HEK293 (cell line): ENCODE measurements at regions not wholly inside any gene's neighbourhood (a gene's known extent, or its start where the extent isn't known, plus 50 kb on each side); places are given as distances from the start of the nearest gene placed in this dataset.

Source experiments
- CTCF ChIA-PET: fragments of 350-600 bp; formaldehyde crosslinking; extraction: SDS; loops from one replicate; lab custom pipeline; 2021; ENCODE audit warnings: antibody characterized with exemption; lab: Yijun Ruan, JAX
- POLR2A ChIA-PET: fragments of 300-600 bp; formaldehyde crosslinking; extraction: SDS; loops from one replicate; lab custom pipeline; 2020; ENCODE audit warnings: antibody characterized with exemption, inconsistent platforms; lab: Yijun Ruan, JAX
- H3K27ac ChIP-seq: fragments of 200-500 bp; sonication (Bioruptor generic); 2 replicates; pipeline ENCODE4 v1.5.1; 2014; ENCODE audit warnings: low read depth, low read length, control low read depth, inconsistent platforms; ENCODE audit errors: extremely low read depth
- H3K36me3 ChIP-seq, 2 experiments: fragments of 200-500 bp in 1 of 2; sonication (Bioruptor generic) in 1 of 2; 1 replicate in 1 of 2; 2 replicates in 1 of 2; pipeline ENCODE4 v1.5.1; 2014 to 2017; ENCODE audit warnings: inconsistent platforms in 2 of 2, low read length in 2 of 2; ENCODE audit not compliant: control insufficient read depth in 2 of 2, insufficient read depth in 1 of 2
- H3K4me1 ChIP-seq: fragments of 200-500 bp; sonication (Bioruptor generic); 2 replicates; pipeline ENCODE4 v1.5.1; 2014; ENCODE audit warnings: mild to moderate bottlenecking, low read length, inconsistent platforms; ENCODE audit not compliant: control insufficient read depth, insufficient read depth
- H3K4me3 ChIP-seq: 2 replicates; pipeline ENCODE4 v1.5.1; 2011; ENCODE audit warnings: low read depth, mild to moderate bottlenecking, control low read depth, low read length, moderate library complexity
- H3K9me3 ChIP-seq: fragments of 200-500 bp; sonication (Bioruptor generic); 2 replicates; pipeline ENCODE4 v1.5.1; 2014; ENCODE audit warnings: low read depth, low read length, inconsistent platforms; ENCODE audit not compliant: control insufficient read depth, insufficient read depth
- BCL11A ChIP-seq: fragments of 450-650 bp; formaldehyde crosslinking; IDR thresholded peaks from 2 replicates; pipeline ENCODE4 v1.5.1; 2016; ENCODE audit warnings: low read depth, missing biosample characterization, missing genetic modification characterization
- GLI2 ChIP-seq: fragments of 450-650 bp; formaldehyde crosslinking; IDR thresholded peaks from 2 replicates; pipeline ENCODE4; 2017; ENCODE audit warnings: missing biosample characterization, missing genetic modification characterization, low read depth, borderline replicate concordance
- HIC1 ChIP-seq: fragments of 450-650 bp; formaldehyde crosslinking; IDR thresholded peaks from 2 replicates; pipeline ENCODE4 v1.5.1; 2016; ENCODE audit warnings: missing biosample characterization, missing genetic modification characterization
- HOXD13 ChIP-seq: sonication (generic); formaldehyde crosslinking; IDR thresholded peaks from 2 replicates; pipeline ENCODE4 v1.8.0; 2022; ENCODE audit warnings: missing genetic modification reagents, borderline replicate concordance
- PRDM6 ChIP-seq: fragments of 450-650 bp; formaldehyde crosslinking; IDR thresholded peaks from 2 replicates; pipeline ENCODE4 v1.5.1; 2017; ENCODE audit warnings: missing biosample characterization, missing genetic modification characterization
- REST ChIP-seq: fragments of 450-650 bp; formaldehyde crosslinking; IDR thresholded peaks from 2 replicates; pipeline ENCODE4 v1.5.1; 2016; ENCODE audit warnings: missing biosample characterization, missing genetic modification characterization
- SP2 ChIP-seq: fragments of 450-650 bp; formaldehyde crosslinking; IDR thresholded peaks from 2 replicates; pipeline ENCODE4 v1.5.1; 2016; ENCODE audit warnings: missing biosample characterization, missing genetic modification characterization
- ZBTB1 ChIP-seq: fragments of 450-650 bp; formaldehyde crosslinking; IDR thresholded peaks from 2 replicates; pipeline ENCODE4 v1.5.1; 2016; ENCODE audit warnings: missing biosample characterization, missing genetic modification characterization
- ZBTB11 ChIP-seq: fragments of 450-650 bp; formaldehyde crosslinking; conservative IDR thresholded peaks from 2 replicates; pipeline ENCODE4 v1.5.1; 2016; ENCODE audit warnings: low read depth, missing biosample characterization, missing genetic modification characterization
- ZFHX2 ChIP-seq: fragments of 450-650 bp; formaldehyde crosslinking; conservative IDR thresholded peaks from 2 replicates; pipeline ENCODE4 v1.5.1; 2016; ENCODE audit warnings: missing biosample characterization, missing genetic modification characterization
- ZNF112 ChIP-seq: fragments of 450-650 bp; formaldehyde crosslinking; IDR thresholded peaks from 2 replicates; pipeline ENCODE4 v1.5.0; 2017; ENCODE audit warnings: missing biosample characterization, missing genetic modification characterization
- ZNF133 ChIP-seq: fragments of 450-650 bp; formaldehyde crosslinking; IDR thresholded peaks from 2 replicates; pipeline ENCODE4 v1.5.1; 2016; ENCODE audit warnings: missing biosample characterization, missing genetic modification characterization
- ZNF175 ChIP-seq: fragments of 450-650 bp; formaldehyde crosslinking; IDR thresholded peaks from 2 replicates; pipeline ENCODE4 v1.5.1; 2016; ENCODE audit warnings: missing biosample characterization, missing genetic modification characterization
- ZNF398 ChIP-seq: fragments of 450-650 bp; formaldehyde crosslinking; IDR thresholded peaks from 2 replicates; pipeline ENCODE4 v1.5.1; 2017; ENCODE audit warnings: missing biosample characterization, missing genetic modification characterization
- ZNF777 ChIP-seq: fragments of 450-650 bp; formaldehyde crosslinking; IDR thresholded peaks from 2 replicates; pipeline ENCODE4 v1.5.1; 2017; ENCODE audit warnings: missing biosample characterization, missing genetic modification characterization, borderline replicate concordance

- Histone ChIP-seq H3K4me1 (no peaks in the 10 kb centered on the region), H3K27ac (no peak overlapping the region), H3K9me3 (no peaks in the 10 kb centered on the region), H3K36me3 (no peaks in the 10 kb centered on the region), H3K4me3 (peak overlapping the region; percentile 7; the same call in 1 of the 2 replicates)
- no peak for TF ChIP-seq REST (tag by site-specific recombination)
- no peak for TF ChIP-seq ZBTB11 (tag by site-specific recombination)
- no peak for TF ChIP-seq ZNF398 (tag by site-specific recombination)
- TF ChIP-seq HIC1 (tag by site-specific recombination), result no peak
- TF ChIP-seq ZNF777 (tag by site-specific recombination), result no peak
- no peak for TF ChIP-seq ZNF112 (tag by site-specific recombination)
- TF ChIP-seq ZFHX2, result no peak
- no peak for TF ChIP-seq SP2 (tag by site-specific recombination)
- TF ChIP-seq ZNF175, result no peak
- ChIA-PET POLR2A (interaction anchor here (0.8 kb wide), 1 partner anchor 309 kb away, joined by 4 read pairs; no protein-coding TSS in a partner anchor), CTCF (interaction anchor here (0.7 kb wide), 2 partner anchors 22 to 32 kb away, joined by 3 to 4 read pairs; no protein-coding TSS in a partner anchor)
These were observed 310.0 kb upstream of the KLF12 start for GRCh38 chr13:74444161-74444571.

GRCh38 chr13:74443631-74444030, 309.4 kb upstream of the KLF12 start:
- Histone ChIP-seq H3K4me3 (no peak overlapping the region), H3K9me3 (no peaks in the 10 kb centered on the region), H3K36me3 (no peaks in the 10 kb centered on the region), H3K27ac (no peak overlapping the region), H3K4me1 (no peaks in the 10 kb centered on the region)
- TF ChIP-seq ZNF133 (tag by site-specific recombination), result no peak
- no peak for TF ChIP-seq GLI2 (tag by site-specific recombination)
- TF ChIP-seq ZBTB1 (tag by site-specific recombination), result no peak
- no peak for TF ChIP-seq HOXD13 (CRISPR knock-in tag)
- no peak for TF ChIP-seq PRDM6 (tag by site-specific recombination)
- no peak for TF ChIP-seq BCL11A (tag by site-specific recombination)
- CTCF ChIA-PET, result interaction anchor here (0.6 to 0.7 kb wide), 2 partner anchors 31 to 35 kb away, joined by 3 read pairs; no protein-coding TSS in a partner anchor
- POLR2A ChIA-PET, result interaction anchor here (0.8 kb wide), 1 partner anchor 308 kb away, joined by 4 read pairs; no protein-coding TSS in a partner anchor
